ENCODE measurements at regions not wholly inside any gene's neighbourhood (a gene's known extent, or its start where the extent isn't known, plus 50 kb on each side); places are given as distances from the start of the nearest gene placed in this dataset.

DNA sequence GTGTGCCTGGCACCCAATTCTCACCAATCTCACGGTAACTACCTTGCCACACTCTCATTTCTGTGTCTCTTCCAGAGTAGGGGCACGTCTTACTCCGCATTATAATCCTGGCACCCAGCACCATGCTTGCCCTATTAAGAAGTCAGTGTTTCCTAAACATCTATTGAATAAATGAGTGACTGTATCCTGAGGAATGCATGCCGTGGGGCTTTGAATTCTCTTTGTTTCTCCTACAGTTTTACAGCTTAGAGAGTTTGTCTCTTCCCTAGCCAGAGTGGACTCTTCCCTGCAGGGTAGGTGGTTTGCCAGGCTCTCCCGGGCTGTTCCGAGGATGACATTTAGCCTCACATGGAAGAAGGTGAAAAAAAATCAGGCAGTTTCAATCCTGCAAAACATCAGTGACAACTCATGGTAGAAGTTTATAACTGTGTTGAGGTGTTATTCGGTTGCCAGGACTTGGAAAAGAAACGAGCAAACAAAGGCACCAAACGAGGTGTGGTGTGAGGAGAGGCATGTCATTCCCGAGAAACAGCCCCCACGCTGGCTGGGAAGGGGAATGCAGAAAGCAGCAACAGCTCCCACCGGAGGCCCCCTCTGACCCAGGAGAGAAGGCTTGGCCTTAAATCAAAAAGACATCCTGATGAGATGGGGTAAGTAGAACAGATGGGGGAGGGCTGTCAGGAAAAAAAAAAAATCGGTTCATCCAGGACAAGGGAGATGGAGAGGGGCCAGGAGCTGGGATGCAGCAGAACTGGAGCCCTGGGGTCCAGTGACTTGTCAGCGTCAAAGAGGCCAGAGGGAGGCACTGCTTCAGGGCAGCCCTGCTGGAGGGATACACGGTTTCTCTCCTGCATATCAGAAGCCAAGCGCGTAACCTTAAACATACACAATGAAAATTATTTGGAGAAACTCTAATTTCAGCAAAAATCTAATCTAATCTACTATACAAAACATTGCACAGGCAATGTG is 168.4 kb upstream of the ARRDC4 start:
- DNase-seq (ENCODE audit: low spot score) = no peak
- in situ Hi-C loops (cut with HindIII; ENCODE audit: low sequenced_read_pairs) = no loop called here

DNA sequence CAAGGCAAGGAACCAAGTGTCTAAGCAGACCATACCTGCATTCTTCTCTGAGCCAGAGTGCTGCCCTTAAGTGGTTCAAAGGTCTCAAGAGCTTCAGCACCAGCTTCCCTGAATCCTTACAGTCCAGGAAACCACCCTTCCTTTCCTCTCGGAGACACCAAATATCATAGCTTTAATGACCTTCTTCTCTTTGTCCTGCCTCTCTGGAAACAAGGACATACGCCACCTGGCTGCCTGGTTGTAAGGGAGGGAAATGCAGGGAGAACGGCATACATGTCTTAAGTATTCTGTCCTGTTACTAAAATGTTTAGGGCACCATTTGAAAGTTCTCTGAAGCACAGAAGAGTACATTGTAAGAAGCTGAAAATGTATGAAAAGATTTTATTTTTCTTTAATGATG is 155.6 kb upstream of the ARRDC4 start:
- DNase-seq (ENCODE audit: low spot score) = no peak
- in situ Hi-C loops (cut with HindIII; ENCODE audit: low sequenced_read_pairs) = no loop called here

DNA sequence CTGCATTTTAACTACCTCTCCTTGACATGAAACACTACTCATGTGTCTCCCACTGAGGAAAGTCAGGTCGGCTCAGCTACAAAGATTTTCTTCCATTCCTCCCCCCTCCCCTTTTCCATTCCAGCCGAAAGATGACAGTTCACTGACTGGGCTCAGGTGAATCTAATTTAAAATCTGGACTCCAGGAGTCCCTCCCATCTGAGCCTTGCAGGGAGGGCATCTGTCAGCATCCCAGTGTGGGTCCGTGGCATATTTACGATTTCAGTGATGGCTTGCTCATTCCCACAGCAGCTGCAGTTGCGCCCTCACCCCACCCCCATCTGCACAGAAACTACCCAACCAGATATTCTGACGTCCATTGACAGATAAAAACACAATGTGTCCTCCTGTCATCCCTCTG is 153.7 kb upstream of the ARRDC4 start:
- in situ Hi-C loops (cut with HindIII; ENCODE audit: low sequenced_read_pairs) = no loop called here
- DNase-seq (ENCODE audit: low spot score) = no peak

DNA sequence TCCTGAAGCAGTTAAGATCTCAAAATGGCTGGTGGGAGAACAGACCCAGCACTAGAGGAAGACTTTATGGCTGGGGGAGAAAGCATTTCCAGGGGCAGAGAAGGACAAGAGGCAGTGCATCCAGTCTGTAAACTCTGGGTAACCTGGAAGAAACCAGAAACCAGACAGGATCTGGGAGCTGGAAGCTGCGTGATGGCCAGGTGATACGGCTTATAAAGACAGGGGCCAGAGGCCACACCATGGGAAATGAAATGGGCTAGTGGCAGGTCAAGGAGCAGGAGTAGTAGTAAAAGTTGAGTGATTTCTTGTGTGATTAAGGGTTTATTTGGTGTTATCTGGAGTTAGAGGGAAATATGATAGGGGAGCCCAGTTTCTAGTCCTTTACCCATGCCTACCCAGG is 144.7 kb upstream of the ARRDC4 start:
- in situ Hi-C loops (cut with HindIII; ENCODE audit: low sequenced_read_pairs) = no loop called here
- no peak for DNase-seq (ENCODE audit: low spot score)

DNA sequence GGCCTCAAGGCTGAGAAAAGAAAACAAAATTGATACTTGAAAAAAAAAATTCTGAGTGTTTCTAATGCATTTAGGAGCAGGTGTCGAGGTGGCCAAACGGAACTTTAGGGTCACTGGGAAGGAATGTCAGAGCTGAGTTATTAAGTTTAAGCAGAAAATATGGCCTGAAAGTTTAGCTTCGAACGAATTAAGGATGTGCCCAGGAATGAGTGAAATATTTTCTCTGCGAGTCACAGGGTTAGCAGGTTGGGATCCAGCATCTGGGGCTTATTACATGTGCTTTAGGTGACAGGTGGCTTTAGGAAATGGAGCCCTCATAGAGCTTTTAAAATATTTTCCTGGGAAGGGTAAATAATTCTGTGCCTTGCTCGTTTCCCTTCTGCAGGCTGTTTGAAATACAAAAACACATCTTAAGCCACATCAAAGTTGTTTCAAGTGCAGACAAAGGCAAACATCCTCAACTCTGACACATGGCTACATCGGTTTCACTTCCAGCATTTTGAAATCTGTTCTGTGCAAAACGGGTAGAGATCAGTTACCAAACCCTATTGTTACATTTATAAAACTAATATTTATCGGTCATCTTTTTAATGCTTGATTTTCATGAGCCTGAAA is 143.1 kb upstream of the ARRDC4 start:
- in situ Hi-C loops (cut with HindIII; ENCODE audit: low sequenced_read_pairs) = no loop called here
- no peak for DNase-seq (ENCODE audit: low spot score)

DNA sequence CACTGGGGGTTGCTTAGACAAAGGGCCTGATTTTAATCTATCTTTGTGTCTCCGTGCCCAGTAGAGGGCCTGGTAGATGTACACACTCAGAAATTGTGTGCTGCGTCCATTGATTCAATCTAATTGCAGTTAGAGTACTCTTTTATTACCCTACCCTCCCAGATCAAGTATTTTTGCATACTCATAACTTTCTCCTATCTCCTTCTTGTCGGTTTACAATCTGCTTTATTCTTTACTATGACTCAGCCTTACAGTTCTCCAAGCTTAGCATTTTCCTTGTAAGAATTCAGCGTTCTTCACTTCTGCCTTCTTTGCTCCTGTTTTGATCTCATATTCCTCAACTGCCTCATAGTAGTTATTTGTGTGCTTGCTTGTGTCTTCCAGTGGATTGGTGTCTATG is 124.5 kb upstream of the ARRDC4 start:
- no peak for DNase-seq (ENCODE audit: low spot score)
- in situ Hi-C loops (cut with HindIII; ENCODE audit: low sequenced_read_pairs) = no loop called here

DNA sequence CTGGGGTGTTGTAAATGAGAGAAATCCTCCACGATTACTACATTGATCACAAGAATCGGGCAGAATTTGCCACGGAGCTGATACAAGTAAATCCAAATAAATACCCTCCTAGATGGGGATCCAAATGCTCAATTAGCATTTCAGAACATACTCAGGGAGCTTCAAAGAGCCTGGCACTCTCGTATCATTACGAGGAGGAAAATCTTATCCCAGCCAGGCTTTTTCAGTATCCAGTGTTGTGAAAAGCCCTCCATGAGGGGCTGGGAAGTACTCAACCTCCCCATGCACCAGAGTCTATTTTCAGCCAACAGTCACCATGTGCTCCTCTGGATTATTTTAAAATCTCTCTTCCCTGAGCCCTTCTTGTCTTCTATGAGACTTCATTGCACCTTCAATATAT is 122.6 kb upstream of the ARRDC4 start:
- DNase-seq (ENCODE audit: low spot score) = no peak
- in situ Hi-C loops (cut with HindIII; ENCODE audit: low sequenced_read_pairs) = no loop called here

DNA sequence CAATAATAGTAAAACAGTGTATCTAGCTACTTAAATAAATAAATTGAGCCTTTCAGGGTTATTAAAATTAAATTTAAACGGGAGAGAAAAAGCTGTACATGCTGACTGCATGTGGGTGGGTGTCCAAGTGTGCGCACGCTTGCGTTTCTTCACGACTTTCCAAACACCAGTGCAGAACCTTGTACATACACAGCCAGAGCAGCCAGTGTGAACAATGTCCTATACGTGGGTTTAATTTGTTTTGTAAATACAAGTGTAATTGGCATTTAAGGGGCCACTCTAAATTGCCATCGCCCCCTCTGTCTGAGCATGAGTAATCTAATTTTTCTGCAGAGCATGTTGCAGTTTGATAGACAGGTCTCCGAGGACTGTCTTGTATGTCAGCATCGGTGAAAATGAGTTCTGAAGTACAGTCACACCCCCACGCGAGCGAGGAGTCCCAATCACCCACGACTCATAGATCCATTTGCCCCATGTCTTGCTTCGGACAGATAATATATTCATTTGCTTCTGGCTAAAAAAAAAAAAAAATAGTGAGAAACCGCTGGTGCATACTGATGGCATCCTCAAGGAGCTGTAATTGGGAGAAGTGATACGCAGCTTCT is 121.8 kb upstream of the ARRDC4 start:
- no peak for DNase-seq (ENCODE audit: low spot score)
- in situ Hi-C loops (cut with HindIII; ENCODE audit: low sequenced_read_pairs) = no loop called here

DNA sequence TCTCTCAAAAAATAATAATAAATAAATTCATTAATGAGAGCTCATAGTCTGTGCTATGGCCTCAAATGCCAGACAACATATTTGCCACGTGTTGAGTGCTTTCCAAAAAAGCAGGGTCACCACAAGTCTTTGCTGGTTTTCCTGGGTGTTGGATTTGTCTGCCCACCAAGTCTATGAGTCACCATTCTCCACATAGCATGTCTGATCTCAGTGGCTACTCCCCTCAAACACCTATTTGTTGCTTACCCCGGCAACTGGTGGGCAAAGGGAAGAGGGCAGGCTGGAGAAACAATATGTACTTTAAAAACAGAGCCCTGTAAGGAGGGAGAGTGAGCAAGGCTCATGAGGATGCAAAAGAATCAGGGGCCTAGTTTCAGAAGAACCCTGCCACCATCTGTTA is 120.0 kb upstream of the ARRDC4 start:
- in situ Hi-C loops (cut with HindIII; ENCODE audit: low sequenced_read_pairs) = no loop called here
- DNase-seq (ENCODE audit: low spot score) = no peak

DNA sequence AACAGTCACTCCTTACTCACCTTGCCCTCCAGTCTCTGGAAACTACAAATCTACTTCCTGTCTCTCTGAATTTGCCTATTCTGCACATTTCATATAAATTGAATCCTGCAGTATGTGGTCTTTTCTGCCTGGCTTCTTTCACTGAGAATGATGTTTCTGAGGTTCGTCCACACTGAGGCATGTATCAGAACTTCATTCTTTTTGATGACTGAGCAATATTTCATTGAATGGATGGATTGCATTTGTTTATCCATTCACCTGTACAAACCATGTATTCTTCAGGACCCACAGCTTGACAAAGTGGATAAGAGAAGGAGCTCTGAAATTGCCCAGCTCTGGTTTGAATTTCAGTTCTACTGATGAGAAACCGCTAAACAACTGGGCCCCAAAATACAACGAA is 118.9 kb upstream of the ARRDC4 start:
- DNase-seq (ENCODE audit: low spot score) = no peak
- in situ Hi-C loops (cut with HindIII; ENCODE audit: low sequenced_read_pairs) = no loop called here

DNA sequence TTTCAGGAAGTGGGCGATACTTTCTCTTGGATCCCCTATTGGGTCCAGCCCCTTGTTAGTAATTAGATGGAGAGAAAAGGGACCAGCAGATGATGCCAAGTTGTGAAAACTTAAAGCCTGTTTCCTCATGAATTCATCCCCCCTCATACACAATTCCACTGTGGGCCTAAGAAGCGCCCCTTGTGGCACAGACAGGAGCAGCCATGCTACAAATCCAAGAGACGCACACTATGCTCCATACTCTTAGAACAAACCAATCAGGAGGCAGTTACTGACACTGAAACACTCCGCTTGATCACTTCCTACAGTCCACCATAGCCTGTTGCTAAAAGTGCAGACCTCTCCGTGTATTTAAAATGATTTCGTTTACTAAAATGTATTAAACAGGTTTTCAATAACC is 111.3 kb upstream of the ARRDC4 start:
- in situ Hi-C loops (cut with HindIII; ENCODE audit: low sequenced_read_pairs) = no loop called here
- no peak for DNase-seq (ENCODE audit: low spot score)

DNA sequence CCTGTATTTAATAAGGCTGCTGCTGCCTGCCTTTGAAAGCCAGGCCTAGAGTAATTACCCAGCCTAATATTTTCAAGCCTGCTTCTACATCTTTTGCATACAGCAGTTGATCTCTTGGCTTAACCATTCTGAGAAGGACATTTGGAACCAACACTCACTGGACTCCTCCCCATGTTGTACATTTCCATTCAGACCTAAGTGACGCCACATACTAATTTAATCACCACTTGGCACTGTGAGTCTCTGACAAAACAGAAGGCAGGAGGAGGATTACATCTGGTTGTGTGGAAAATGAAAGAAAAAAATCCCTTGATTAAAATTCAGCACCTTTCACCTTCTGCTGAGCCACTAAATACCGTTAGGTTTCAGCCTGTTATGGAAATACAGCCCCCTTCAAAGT is 102.2 kb upstream of the ARRDC4 start:
- DNase-seq (ENCODE audit: low spot score) = no peak
- in situ Hi-C loops (cut with HindIII; ENCODE audit: low sequenced_read_pairs) = no loop called here

DNA sequence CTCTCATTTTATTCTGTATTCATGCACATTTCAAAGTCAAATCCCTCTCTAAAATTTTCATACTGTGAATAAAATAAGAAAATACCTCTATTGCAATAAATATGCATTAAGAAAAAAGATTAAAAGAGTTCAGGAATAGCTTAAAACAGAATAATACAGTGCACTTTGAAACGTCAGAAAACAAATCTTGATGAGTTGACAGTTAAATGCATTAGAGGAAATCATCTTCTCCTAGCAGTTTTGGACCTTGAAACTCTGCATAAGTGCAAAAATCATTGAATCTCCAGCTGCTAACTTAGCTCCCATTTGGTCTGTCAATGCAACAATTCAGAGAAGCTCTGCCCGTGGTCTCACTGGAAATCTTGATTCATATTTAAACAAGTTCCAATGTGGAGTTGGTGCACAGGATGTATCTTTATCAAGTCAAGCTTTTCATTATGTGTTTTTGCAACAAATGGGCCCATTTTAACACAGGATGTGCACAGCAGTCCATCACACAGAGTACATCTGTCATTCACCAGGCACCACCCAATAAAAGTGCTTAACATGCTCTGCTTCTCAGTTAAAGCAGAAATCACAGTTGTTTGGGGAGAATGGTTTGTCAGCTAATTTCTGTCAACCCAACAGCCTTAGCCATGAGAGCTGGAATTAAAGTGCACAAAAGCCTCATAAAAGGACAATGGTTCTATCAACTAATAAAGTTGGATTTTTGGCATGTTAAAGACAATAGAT is 98.8 kb upstream of the ARRDC4 start:
- in situ Hi-C loops (cut with HindIII; ENCODE audit: low sequenced_read_pairs) = no loop called here

DNA sequence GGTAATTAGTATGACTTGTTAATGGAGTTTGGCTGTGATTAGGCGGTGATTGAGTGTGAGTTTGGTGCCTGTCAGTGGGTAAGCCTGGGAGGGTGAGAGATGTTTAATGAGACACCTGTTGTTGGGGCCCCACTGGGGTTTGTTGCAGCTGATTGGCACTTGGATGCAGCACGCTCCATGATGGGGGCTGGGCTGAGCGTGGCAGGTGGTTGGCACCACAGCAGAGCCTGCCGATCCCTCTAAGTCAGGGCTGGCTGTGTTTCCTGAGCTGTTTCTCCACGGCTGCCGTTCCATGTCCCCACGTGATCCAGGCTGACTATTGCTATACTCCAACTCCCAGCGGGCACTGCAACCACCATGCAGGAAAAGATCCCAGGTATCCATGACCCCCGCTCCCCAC is 93.5 kb upstream of the ARRDC4 start:
- in situ Hi-C loops (cut with HindIII; ENCODE audit: low sequenced_read_pairs) = no loop called here
- no peak for DNase-seq (ENCODE audit: low spot score)

More for the DNA sequence above, 98.8 kb upstream of the ARRDC4 start:
- no peak for DNase-seq (ENCODE audit: low spot score)

DNA sequence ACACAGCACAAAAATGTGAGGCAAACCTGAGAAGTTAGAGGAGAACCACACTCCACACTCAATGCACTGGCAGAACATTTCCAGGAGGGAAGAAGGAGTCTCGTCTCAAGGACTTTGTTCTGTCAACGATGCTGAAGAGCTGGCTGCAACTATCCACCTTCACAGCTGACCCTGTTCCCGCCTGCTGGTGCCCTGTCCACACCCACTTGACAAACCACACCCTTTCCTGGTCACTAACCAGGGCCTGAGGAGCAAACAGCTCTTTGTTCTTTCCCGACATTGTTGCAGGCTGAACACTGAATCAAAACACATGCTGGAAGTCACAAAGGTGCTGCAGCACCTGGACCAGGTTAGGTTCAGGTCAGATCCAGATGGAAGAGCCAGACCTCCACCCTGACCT is 92.6 kb upstream of the ARRDC4 start:
- no peak for DNase-seq (ENCODE audit: low spot score)
- in situ Hi-C loops (cut with HindIII; ENCODE audit: low sequenced_read_pairs) = no loop called here

DNA sequence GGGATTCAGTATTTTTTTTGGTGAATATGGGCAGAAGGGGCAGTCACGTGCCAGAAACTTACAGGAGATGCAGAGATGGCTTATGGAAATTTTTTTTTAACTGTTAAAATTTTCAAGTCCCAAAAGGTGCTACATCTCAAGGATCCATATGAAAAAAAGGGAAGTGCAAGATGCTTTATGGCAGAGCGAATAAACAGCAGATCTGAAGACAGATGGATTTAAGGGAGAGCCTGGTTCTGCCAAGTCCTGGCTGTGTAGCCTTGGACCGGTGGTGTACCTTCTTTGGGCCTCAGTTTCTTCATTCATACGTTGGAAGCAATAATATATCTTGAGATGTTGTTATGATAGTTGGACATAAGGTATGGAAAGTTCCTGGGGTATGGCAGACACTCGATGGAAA is 91.5 kb upstream of the ARRDC4 start:
- no peak for DNase-seq (ENCODE audit: low spot score)
- in situ Hi-C loops (cut with HindIII; ENCODE audit: low sequenced_read_pairs) = no loop called here

DNA sequence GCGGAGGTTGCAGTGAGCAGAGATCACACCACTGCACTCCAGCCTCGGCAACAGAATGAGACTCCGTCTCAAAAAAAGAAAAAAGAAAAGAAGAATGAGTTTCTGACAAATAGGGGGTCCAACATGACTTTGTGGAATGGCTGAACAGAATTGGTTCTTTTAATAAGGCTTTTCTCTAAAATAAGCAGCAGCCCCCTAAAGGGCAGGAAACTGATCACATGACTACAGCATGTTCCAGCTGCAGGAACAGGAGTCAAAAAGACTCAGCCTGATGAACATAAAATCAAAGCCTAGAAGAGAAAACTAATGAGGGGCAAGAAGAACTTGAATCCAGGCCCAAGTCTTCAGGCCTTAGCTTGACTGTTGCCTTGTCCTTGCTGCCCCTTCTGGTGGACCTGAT is 89.7 kb upstream of the ARRDC4 start:
- DNase-seq (ENCODE audit: low spot score) = no peak
- in situ Hi-C loops (cut with HindIII; ENCODE audit: low sequenced_read_pairs) = no loop called here

DNA sequence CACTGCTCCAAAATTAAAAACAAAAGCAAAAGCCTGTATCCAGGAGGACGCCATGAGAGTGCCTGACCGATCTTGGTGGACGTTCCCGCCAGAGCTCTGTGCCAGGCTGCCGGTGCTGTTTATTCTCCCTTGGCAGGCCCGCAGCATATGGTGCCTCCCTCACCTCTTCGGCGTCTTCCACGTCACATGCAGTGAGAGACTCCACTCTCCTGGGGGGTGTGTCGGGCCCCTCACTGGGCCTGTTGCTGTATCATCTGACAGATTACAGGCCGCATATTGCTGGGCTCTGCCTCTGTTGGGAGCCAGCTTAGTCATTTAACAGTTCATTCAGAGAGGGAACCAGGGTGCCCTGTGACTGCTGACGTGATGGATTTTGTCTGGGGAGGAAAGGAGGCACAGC is 86.4 kb upstream of the ARRDC4 start:
- in situ Hi-C loops (cut with HindIII; ENCODE audit: low sequenced_read_pairs) = no loop called here
- no peak for DNase-seq (ENCODE audit: low spot score)

DNA sequence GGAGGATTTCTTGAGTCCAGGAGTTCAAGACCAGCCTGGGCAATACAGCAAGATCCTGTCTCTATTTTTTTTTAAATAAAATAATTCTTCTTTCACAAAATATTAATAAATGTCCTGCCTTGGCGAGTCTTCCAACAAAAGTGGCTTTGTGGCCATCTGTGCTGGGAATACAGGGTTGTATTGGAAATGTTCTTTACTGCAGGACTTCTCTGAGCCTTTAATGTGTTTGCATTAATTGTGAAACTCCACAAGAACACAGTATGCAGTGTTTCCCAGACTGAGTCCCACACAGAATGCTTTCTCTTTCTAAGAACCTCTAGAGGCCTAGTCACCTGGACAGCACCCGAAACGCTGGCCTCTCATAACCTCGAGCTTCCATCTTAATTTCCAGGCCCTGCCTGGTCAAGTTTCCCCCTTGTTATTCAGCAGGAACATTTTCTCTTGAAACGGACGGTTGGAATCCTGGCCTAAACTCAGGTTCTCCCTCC is 85.4 kb upstream of the ARRDC4 start:
- in situ Hi-C loops (cut with HindIII; ENCODE audit: low sequenced_read_pairs) = no loop called here
- DNase-seq (ENCODE audit: low spot score) = no peak
